IMR-90 (cell line): ENCODE measurements at regions not wholly inside any gene's neighbourhood (a gene's known extent, or its start where the extent isn't known, plus 50 kb on each side); places are given as distances from the start of the nearest gene placed in this dataset.

Experiments
- ATAC-seq: fragments of 200-7000 bp; cut with Tn5 transposase; 2 replicates; pipeline ENCODE4 v1.9.1; 2020; ENCODE audit warnings: low read depth, mild to moderate bottlenecking, moderate library complexity
- BruUV-seq: library from RNA; stranded (reverse); fragments of 400-500 nt; replicated peaks from 2 replicates; lab custom pipeline; 2021; lab: Mats Ljungman, UMichigan
- CTCF ChIA-PET: fragments of 300-600 bp; formaldehyde crosslinking; extraction: SDS; loops from one replicate; lab custom pipeline; 2021; ENCODE audit warnings: antibody characterized with exemption; lab: Yijun Ruan, JAX
- POLR2A ChIA-PET: fragments of 300-600 bp; sonication (Branson Sonifier 250); formaldehyde crosslinking; loops from one replicate; lab custom pipeline; 2022; ENCODE audit warnings: antibody characterized with exemption; ENCODE audit not compliant: unreplicated experiment; lab: Charles Lee
- DNase-seq: peaks from one replicate; pipeline ENCODE4 v3.0.0; 2013
- H2AFZ ChIP-seq: replicated peaks from 2 replicates; pipeline ENCODE3; 2013; ENCODE audit warnings: low read length, mild to moderate bottlenecking; ENCODE audit not compliant: poor library complexity
- H2AK5ac ChIP-seq: 2 replicates; pipeline ENCODE4 v1.6.1; 2013; ENCODE audit warnings: low read depth, low read length, inconsistent platforms
- H2AK9ac ChIP-seq: replicated peaks from 2 replicates; pipeline ENCODE3; 2013; ENCODE audit warnings: mild to moderate bottlenecking, low read depth, low read length, moderate library complexity; ENCODE audit not compliant: poor library complexity
- H2BK120ac ChIP-seq: 2 replicates; pipeline ENCODE4 v1.6.1; 2013; ENCODE audit warnings: low read depth, low read length, inconsistent platforms
- H2BK15ac ChIP-seq: 3 replicates; pipeline ENCODE4 v1.6.1; 2013; ENCODE audit warnings: low read depth, low read length, inconsistent platforms
- H2BK20ac ChIP-seq: 2 replicates; pipeline ENCODE4 v1.6.1; 2013; ENCODE audit warnings: low read depth, mild to moderate bottlenecking, inconsistent platforms, low read length, moderate library complexity
- H2BK5ac ChIP-seq: 2 replicates; pipeline ENCODE4 v1.6.1; 2013; ENCODE audit warnings: mild to moderate bottlenecking, low read depth, low read length, inconsistent platforms; ENCODE audit not compliant: poor library complexity, severe bottlenecking
- H3K14ac ChIP-seq: replicated peaks from 2 replicates; pipeline ENCODE4 v1.6.1; 2013; ENCODE audit warnings: low read depth, low read length, inconsistent platforms
- H3K18ac ChIP-seq: 2 replicates; pipeline ENCODE4 v1.6.1; 2013; ENCODE audit warnings: low read depth, low read length, control low read depth
- H3K23ac ChIP-seq: 2 replicates; pipeline ENCODE4 v1.6.1; 2013; ENCODE audit warnings: low read depth, low read length, inconsistent platforms
- H3K27ac ChIP-seq: 2 replicates; pipeline ENCODE4 v1.5.1; 2013; ENCODE audit warnings: mild to moderate bottlenecking, control low read depth, low read length; ENCODE audit not compliant: insufficient read depth
- H3K27me3 ChIP-seq: 2 replicates; pipeline ENCODE4 v1.6.1; 2013; ENCODE audit warnings: low read length; ENCODE audit not compliant: control insufficient read depth, insufficient read depth
- H3K36me3 ChIP-seq: 2 replicates; pipeline ENCODE4 v1.6.1; 2013; ENCODE audit warnings: low read length, mixed read lengths; ENCODE audit not compliant: control insufficient read depth, insufficient read depth
- H3K4ac ChIP-seq: 2 replicates; pipeline ENCODE4 v1.6.1; 2013; ENCODE audit warnings: low read depth, low read length, inconsistent platforms
- H3K4me1 ChIP-seq: 2 replicates; pipeline ENCODE4 v1.6.1; 2013; ENCODE audit warnings: low read length, mixed read lengths; ENCODE audit not compliant: control insufficient read depth, insufficient read depth
- H3K4me2 ChIP-seq: 2 replicates; pipeline ENCODE4 v1.6.1; 2013; ENCODE audit warnings: low read depth, mild to moderate bottlenecking, control low read depth, low read length, moderate library complexity
- H3K4me3 ChIP-seq: 2 replicates; pipeline ENCODE4 v1.5.1; 2013; ENCODE audit warnings: low read depth, mild to moderate bottlenecking, control low read depth, low read length, moderate library complexity; ENCODE audit not compliant: insufficient read depth
- H3K56ac ChIP-seq: 2 replicates; pipeline ENCODE4 v1.6.1; 2013; ENCODE audit warnings: low read length, inconsistent platforms; ENCODE audit not compliant: insufficient read depth; ENCODE audit errors: extremely low read depth
- H3K79me1 ChIP-seq, 2 experiments: 2 replicates each; pipeline ENCODE4 v1.6.1; 2013; ENCODE audit warnings: low read length in 2 of 2, inconsistent platforms in 1 of 2, low read depth in 1 of 2
- H3K9ac ChIP-seq: 2 replicates; pipeline ENCODE4 v1.6.1; 2013; ENCODE audit warnings: low read depth, low read length, control low read depth
- H3K9me1 ChIP-seq: 2 replicates; pipeline ENCODE4 v1.6.1; 2013; ENCODE audit warnings: low read length, inconsistent platforms; ENCODE audit not compliant: insufficient read depth
- H3K9me3 ChIP-seq: 2 replicates; pipeline ENCODE4 v1.6.1; 2013; ENCODE audit warnings: low read length; ENCODE audit not compliant: control insufficient read depth, insufficient read depth
- H4K20me1 ChIP-seq: 2 replicates; pipeline ENCODE4 v1.6.1; 2013; ENCODE audit warnings: low read length, inconsistent platforms; ENCODE audit not compliant: insufficient read depth
- H4K5ac ChIP-seq: 2 replicates; pipeline ENCODE4 v1.6.1; 2013; ENCODE audit warnings: mild to moderate bottlenecking, low read depth, low read length, control low read depth
- H4K8ac ChIP-seq, 2 experiments: 2 replicates each; pipeline ENCODE4 v1.6.1; 2013; ENCODE audit warnings: low read depth in 2 of 2, low read length in 2 of 2, control low read depth in 1 of 2, inconsistent platforms in 1 of 2
- H4K91ac ChIP-seq: 2 replicates; pipeline ENCODE4 v1.6.1; 2013; ENCODE audit warnings: low read depth, low read length, inconsistent platforms; ENCODE audit not compliant: insufficient read depth
- BHLHE40 ChIP-seq: fragments of 150-350 bp; IDR thresholded peaks from 2 replicates; pipeline ENCODE4 v1.6.1; 2016; ENCODE audit warnings: mild to moderate bottlenecking, low read depth, low read length
- CEBPB ChIP-seq: IDR thresholded peaks from 2 replicates; pipeline ENCODE4 v1.6.1; 2012; ENCODE audit warnings: low read depth, low read length, improper control_type of control experiment
- CHD1 ChIP-seq: IDR thresholded peaks from 2 replicates; pipeline ENCODE4 v1.6.1; 2012; ENCODE audit warnings: low read depth, low read length, improper control_type of control experiment
- CTCF ChIP-seq: conservative IDR thresholded peaks from 2 replicates; pipeline ENCODE4 v1.5.1; 2012; ENCODE audit warnings: mild to moderate bottlenecking, low read depth, low read length, improper control_type of control experiment
- ELK1 ChIP-seq: fragments of 150-350 bp; IDR thresholded peaks from 2 replicates; pipeline ENCODE4 v1.6.1; 2016; ENCODE audit warnings: low read depth, mild to moderate bottlenecking, low read length, moderate library complexity, borderline replicate concordance
- FOS ChIP-seq: fragments of 150-350 bp; IDR thresholded peaks from 2 replicates; pipeline ENCODE4 v1.6.1; 2016; ENCODE audit warnings: low read depth, low read length
- MAFK ChIP-seq: IDR thresholded peaks from 2 replicates; pipeline ENCODE4 v1.6.1; 2012; ENCODE audit warnings: low read depth, low read length, improper control_type of control experiment
- MAZ ChIP-seq: IDR thresholded peaks from 2 replicates; pipeline ENCODE4 v1.6.1; 2012; ENCODE audit warnings: low read depth, mild to moderate bottlenecking, low read length, improper control_type of control experiment, moderate library complexity, borderline replicate concordance
- NFE2L2 ChIP-seq: fragments of 150-350 bp; IDR thresholded peaks from 2 replicates; pipeline ENCODE4 v1.6.1; 2016; ENCODE audit warnings: low read depth, mild to moderate bottlenecking, low read length
- POLR2A ChIP-seq: IDR thresholded peaks from 2 replicates; pipeline ENCODE4 v1.6.1; 2012; ENCODE audit warnings: mild to moderate bottlenecking, low read depth, low read length
- RAD21 ChIP-seq: IDR thresholded peaks from 2 replicates; pipeline ENCODE4 v1.6.1; 2012; ENCODE audit warnings: low read length, improper control_type of control experiment
- RCOR1 ChIP-seq: IDR thresholded peaks from 2 replicates; pipeline ENCODE4 v1.6.1; 2012; ENCODE audit warnings: mild to moderate bottlenecking, low read length, improper control_type of control experiment; ENCODE audit not compliant: insufficient replicate concordance
- RFX5 ChIP-seq: IDR thresholded peaks from 2 replicates; pipeline ENCODE4 v1.8.0; 2012; ENCODE audit warnings: low read depth, mild to moderate bottlenecking, low read length, moderate library complexity
- SMC3 ChIP-seq: fragments of 150-350 bp; IDR thresholded peaks from 2 replicates; pipeline ENCODE4 v1.6.1; 2016; ENCODE audit warnings: low read depth, mild to moderate bottlenecking, antibody characterized with exemption, low read length, moderate library complexity
- WGBS, 2 experiments: methylation state at CpG; one replicate each; pipeline versions ENCODE4 v1.1.5 to v1.1.7; 2013; ENCODE audit warnings: missing lambda C conversion rate in 2 of 2; ENCODE audit not compliant: insufficient read length in 1 of 2; ENCODE audit errors: extremely low coverage in 2 of 2; 5-methylcytosine and 5-hydroxymethylcytosine counted together
- dilution Hi-C: fragments of 300-500 bp; cut with HindIII; formaldehyde crosslinking; loops from one replicate; pipeline ENCODE4 v1.14.3; 2018; ENCODE audit warnings: low sequenced_read_pairs; ENCODE audit not compliant: unreplicated experiment
- in situ Hi-C: fragments of 300-500 bp; cut with MboI; formaldehyde crosslinking; loops from 3 replicates; pipeline ENCODE4 v1.14.3; 2019; ENCODE audit warnings: low sequenced_read_pairs, inconsistent platforms, mixed read lengths
- intact Hi-C: fragments of 100-400 bp; cut with micrococcal nuclease; formaldehyde crosslinking; loops from 2 replicates; pipeline ENCODE4 v1.10.0; 2022
- TF ChIP-seq, protein P1 (sequence below): fragments of 150-350 bp; IDR thresholded peaks from 2 replicates; pipeline ENCODE4 v1.6.1; 2017; ENCODE audit warnings: mild to moderate bottlenecking, antibody characterized with exemption, low read length, low read depth

DNA sequence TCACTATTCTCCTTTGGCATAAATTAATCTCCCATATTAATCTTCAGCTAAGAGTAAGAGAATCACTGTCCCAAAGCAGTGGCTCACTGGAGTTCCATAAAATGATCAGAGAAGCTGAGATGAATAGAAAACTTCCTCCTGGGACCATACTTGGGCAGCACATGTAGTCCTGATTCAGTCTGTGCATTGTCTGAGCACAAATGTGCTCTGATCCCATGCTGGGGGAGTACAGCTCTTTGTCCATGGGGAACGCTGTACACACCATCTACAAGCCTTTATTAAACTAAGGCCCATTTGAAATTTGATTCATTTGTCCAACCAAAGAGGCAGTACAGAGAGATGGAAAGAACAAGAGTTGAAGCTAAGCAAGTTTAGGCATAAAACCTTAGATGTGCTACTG is 147.4 kb upstream of the PGR start:
- Histone ChIP-seq H2AK9ac (no peak overlapping the region), H2BK5ac (no peak overlapping the region), H3K9me3 (no peaks in the 10 kb centered on the region), H3K27me3 (no peaks in the 10 kb centered on the region), H4K5ac (no peak overlapping the region), H3K4me2 (no peak overlapping the region), H3K14ac (no peak overlapping the region), H3K18ac (no peak overlapping the region), H4K20me1 (no peaks in the 10 kb centered on the region), H3K9ac (no peak overlapping the region), H3K4me1 (no peaks in the 10 kb centered on the region), H2AFZ (no peak overlapping the region), H3K4ac (no peak overlapping the region), H4K8ac (no peak overlapping the region), H2BK15ac (no peak overlapping the region), H3K36me3 (no peaks in the 10 kb centered on the region), H3K79me1 (no peaks in the 10 kb centered on the region), H3K9me1 (no peaks in the 10 kb centered on the region), H3K4me3 (no peak overlapping the region), H3K27ac (no peak overlapping the region), H2AK5ac (no peak overlapping the region), H4K91ac (no peak overlapping the region), H2BK20ac (no peak overlapping the region), H3K23ac (no peak overlapping the region), H2BK120ac (no peak overlapping the region), H3K56ac (no peak overlapping the region)
- POLR2A ChIA-PET: no interaction called here
- no CpG with 5 or more reads among the region's 1 CpG for WGBS, 2 experiments
- TF ChIP-seq RFX5: no peak
- TF ChIP-seq CHD1: no peak
- TF ChIP-seq SMC3: no peak
- no peak for TF ChIP-seq BHLHE40
- no peak for TF ChIP-seq CTCF
- TF ChIP-seq FOS: no peak
- TF ChIP-seq RCOR1: no peak
- no peak for TF ChIP-seq POLR2A
- no peak for TF ChIP-seq ELK1
- TF ChIP-seq NFE2L2: no peak
- TF ChIP-seq RAD21: no peak
- no peak for TF ChIP-seq MAZ
- TF ChIP-seq MAFK: no peak
- no peak for TF ChIP-seq CEBPB
- TF ChIP-seq, protein P1, sequence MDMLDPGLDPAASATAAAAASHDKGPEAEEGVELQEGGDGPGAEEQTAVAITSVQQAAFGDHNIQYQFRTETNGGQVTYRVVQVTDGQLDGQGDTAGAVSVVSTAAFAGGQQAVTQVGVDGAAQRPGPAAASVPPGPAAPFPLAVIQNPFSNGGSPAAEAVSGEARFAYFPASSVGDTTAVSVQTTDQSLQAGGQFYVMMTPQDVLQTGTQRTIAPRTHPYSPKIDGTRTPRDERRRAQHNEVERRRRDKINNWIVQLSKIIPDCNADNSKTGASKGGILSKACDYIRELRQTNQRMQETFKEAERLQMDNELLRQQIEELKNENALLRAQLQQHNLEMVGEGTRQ: no peak
- CTCF ChIA-PET: no interaction called here
- intact Hi-C loops: no loop called here
- ATAC-seq (no peak), DNase-seq (no peak)
- no TSS peak for BruUV-seq
- dilution Hi-C loops: no loop called here
- in situ Hi-C loops: no loop called here
